GM12878 (cell line): ENCODE measurements at regions not wholly inside any gene's neighbourhood (a gene's known extent, or its start where the extent isn't known, plus 50 kb on each side); places are given as distances from the start of the nearest gene placed in this dataset.

ENCODE experiments used
- ATAC-seq: fragments of 200-7000 bp; cut with Tn5 transposase; 3 replicates; pipeline ENCODE4 v1.9.1; 2020; ENCODE audit warnings: mild to moderate bottlenecking, moderate library complexity
- BruUV-seq: library from RNA; stranded (reverse); fragments of 400-500 nt; replicated peaks from 2 replicates; lab custom pipeline; 2021; lab: Mats Ljungman, UMichigan
- CTCF ChIA-PET: fragments of 300-600 bp; sonication (Branson Sonifier 250); formaldehyde crosslinking; extraction: SDS; loops from one replicate; lab custom pipeline; 2021; ENCODE audit warnings: inconsistent platforms; lab: Yijun Ruan, JAX
- POLR2A ChIA-PET: fragments of 350-600 bp; formaldehyde crosslinking; extraction: SDS; loops from one replicate; lab custom pipeline; 2021; ENCODE audit warnings: inconsistent platforms; lab: Charles Lee
- RAD21 ChIA-PET: fragments of 300-600 bp; sonication (Branson Sonifier 250); formaldehyde crosslinking; loops from one replicate; lab custom pipeline; 2023; ENCODE audit warnings: antibody characterized with exemption; ENCODE audit not compliant: unreplicated experiment; lab: Charles Lee
- SMC1A ChIA-PET: fragments of 300-600 bp; sonication (Branson Sonifier 250); formaldehyde crosslinking; loops from one replicate; lab custom pipeline; 2023; ENCODE audit not compliant: unreplicated experiment, uncharacterized antibody; lab: Charles Lee
- DNase-seq: peaks from one replicate; pipeline ENCODE4 v3.0.0-alpha.2; 2011; ENCODE audit warnings: low read depth, low spot score
- FAIRE-seq: peaks from 3 replicates; lab custom pipeline; 2011; peaks lifted over from hg19 to GRCh38; lab: Jason Lieb, UNC
- H2AFZ ChIP-seq: 2 replicates; pipeline ENCODE4 v1.6.0; 2011; ENCODE audit warnings: low read depth, low read length, control low read depth; ENCODE audit not compliant: control insufficient read depth
- H3K27ac ChIP-seq: 2 replicates; pipeline ENCODE4 v1.5.1; 2011; ENCODE audit warnings: control low read depth; ENCODE audit not compliant: control insufficient read depth, insufficient read depth
- H3K27me3 ChIP-seq, 2 experiments: replicated peaks in 1 of 2; 2 replicates each; pipeline versions ENCODE4 v1.6.0 to v1.6.1; 2011; ENCODE audit warnings: low read length in 1 of 2; ENCODE audit not compliant: control insufficient read depth in 2 of 2, insufficient read depth in 2 of 2
- H3K36me3 ChIP-seq, 2 experiments: 2 replicates each; pipeline ENCODE4 v1.5.1; 2011; ENCODE audit warnings: low read length in 1 of 2; ENCODE audit not compliant: control insufficient read depth in 2 of 2, insufficient read depth in 2 of 2
- H3K4me1 ChIP-seq: 2 replicates; pipeline ENCODE4 v1.6.1; 2011; ENCODE audit warnings: mild to moderate bottlenecking, low read length, moderate library complexity, mixed read lengths; ENCODE audit not compliant: control insufficient read depth, insufficient read depth
- H3K4me2 ChIP-seq: 2 replicates; pipeline ENCODE4 v1.6.0; 2011; ENCODE audit warnings: control low read depth; ENCODE audit not compliant: control insufficient read depth, insufficient read depth
- H3K4me3 ChIP-seq: fragments of 200-600 bp; sonication (generic); 2 replicates; pipeline ENCODE4 v1.5.1; 2016
- H3K79me2 ChIP-seq: 2 replicates; pipeline ENCODE4 v1.6.0; 2011; ENCODE audit warnings: low read length; ENCODE audit not compliant: control insufficient read depth, insufficient read depth
- H3K9ac ChIP-seq: 2 replicates; pipeline ENCODE4 v1.8.0; 2011; ENCODE audit warnings: low read length, control low read depth, mixed read lengths; ENCODE audit not compliant: control insufficient read depth, insufficient read depth
- H3K9me3 ChIP-seq: replicated peaks from 3 replicates; pipeline ENCODE4 v1.5.1; 2011; ENCODE audit warnings: mild to moderate bottlenecking, low read length; ENCODE audit not compliant: control insufficient read depth, insufficient read depth
- H4K20me1 ChIP-seq: 2 replicates; pipeline ENCODE4 v1.6.0; 2011; ENCODE audit not compliant: control insufficient read depth, insufficient read depth
- BHLHE40 ChIP-seq, 2 experiments: fragments of 450-650 bp in 1 of 2; IDR thresholded peaks; 2 replicates each; pipeline ENCODE4 v1.6.1; 2011 to 2017; ENCODE audit warnings: low read depth in 2 of 2, borderline replicate concordance in 1 of 2, improper control_type of control experiment in 1 of 2, low read length in 1 of 2, mild to moderate bottlenecking in 1 of 2
- CBX5 ChIP-seq: sonication (generic); IDR thresholded peaks from 2 replicates; pipeline ENCODE4 v1.6.1; 2016; ENCODE audit warnings: low read depth, moderate library complexity, mild to moderate bottlenecking, inconsistent platforms
- CREM ChIP-seq: IDR thresholded peaks from 2 replicates; pipeline ENCODE4 v1.6.1; 2014; ENCODE audit warnings: antibody characterized with exemption, low read depth
- HDAC2 ChIP-seq: fragments of 200-600 bp; sonication (generic); IDR thresholded peaks from 2 replicates; pipeline ENCODE4 v1.6.1; 2017
- HSF1 ChIP-seq: fragments of 150-350 bp; IDR thresholded peaks from 2 replicates; pipeline ENCODE4 v1.6.1; 2014; ENCODE audit warnings: mild to moderate bottlenecking, low read depth, low read length
- IRF5 ChIP-seq: fragments of 450-650 bp; IDR thresholded peaks from 2 replicates; pipeline ENCODE4 v1.6.1; 2017; ENCODE audit warnings: borderline replicate concordance
- JUNB ChIP-seq: IDR thresholded peaks from 2 replicates; pipeline ENCODE4 v1.6.1; 2016; ENCODE audit warnings: antibody characterized with exemption, mild to moderate bottlenecking
- KLF5 ChIP-seq: fragments of 450-650 bp; IDR thresholded peaks from 2 replicates; pipeline ENCODE4 v1.6.1; 2014; ENCODE audit warnings: mild to moderate bottlenecking; ENCODE audit not compliant: partially characterized antibody
- NR2C2 ChIP-seq: IDR thresholded peaks from 2 replicates; pipeline ENCODE4 v1.6.1; 2011; ENCODE audit warnings: borderline replicate concordance, low read depth; ENCODE audit not compliant: control insufficient read depth, insufficient read length
- RFX5 ChIP-seq: IDR thresholded peaks from 2 replicates; pipeline ENCODE4 v1.6.1; 2011; ENCODE audit warnings: low read depth, low read length, improper control_type of control experiment
- SIN3A ChIP-seq: IDR thresholded peaks from 2 replicates; pipeline ENCODE4 v1.6.1; 2012; ENCODE audit warnings: low read depth, low read length, improper control_type of control experiment
- SMAD1 ChIP-seq: fragments of 450-650 bp; IDR thresholded peaks from 2 replicates; pipeline ENCODE4 v1.6.1; 2018; ENCODE audit warnings: mild to moderate bottlenecking, low read depth; ENCODE audit not compliant: partially characterized antibody
- WRNIP1 ChIP-seq: IDR thresholded peaks from 2 replicates; pipeline ENCODE4 v1.6.1; 2011; ENCODE audit warnings: low read depth, low read length, improper control_type of control experiment, borderline replicate concordance
- ZBTB11 ChIP-seq: fragments of 450-650 bp; formaldehyde crosslinking; IDR thresholded peaks from 2 replicates; pipeline ENCODE4 v1.5.0; 2022; ENCODE audit warnings: mild to moderate bottlenecking, missing genetic modification characterization
- ZBTB4 ChIP-seq: fragments of 450-650 bp; formaldehyde crosslinking; IDR thresholded peaks from 2 replicates; pipeline ENCODE4 v1.4.0; 2022; ENCODE audit warnings: mild to moderate bottlenecking, moderate library complexity
- ZNF207 ChIP-seq: fragments of 450-650 bp; IDR thresholded peaks from 2 replicates; pipeline ENCODE4 v1.6.1; 2014; ENCODE audit warnings: antibody characterized with exemption, mild to moderate bottlenecking, borderline replicate concordance
- WGBS: methylation state at CpG from one replicate; pipeline ENCODE4 v1.1.6; 2016; ENCODE audit warnings: low lambda C conversion rate; ENCODE audit not compliant: insufficient replicate concordance, insufficient coverage; ENCODE audit errors: missing lambda C conversion rate; 5-methylcytosine and 5-hydroxymethylcytosine counted together
- in situ Hi-C: fragments of 300-500 bp; cut with MboI; formaldehyde crosslinking; loops from 9 replicates; pipeline ENCODE4 v1.14.3; 2018; ENCODE audit warnings: mixed read lengths
- intact Hi-C: fragments of 100-400 bp; cut with micrococcal nuclease; formaldehyde crosslinking; loops from one replicate; pipeline ENCODE4 v1.14.2; 2022; ENCODE audit not compliant: unreplicated experiment

GRCh38 chr18:24979235-24979634 lies 372.7 kb downstream of the ZNF521 start:
- ChIA-PET RAD21 (no interaction called here), CTCF (no interaction called here), POLR2A (no interaction called here), SMC1A (interaction anchor here (1.3 kb wide), 1 partner anchor 65 kb away, joined by 3 read pairs; no protein-coding TSS in a partner anchor)
- Histone ChIP-seq H3K9ac (no peak overlapping the region), H3K36me3 (no peaks in the 10 kb centered on the region), H3K79me2 (no peaks in the 10 kb centered on the region), H3K9me3 (no peaks in the 10 kb centered on the region), H3K27ac (no peak overlapping the region), H3K4me3 (no peak overlapping the region), H3K4me2 (no peak overlapping the region), H2AFZ (no peak overlapping the region), H3K27me3 (peaks cover 0 to 1% of the 10 kb centered on the region in 2 experiments; a peak in 1 of 4 replicates), H4K20me1 (no peaks in the 10 kb centered on the region), H3K4me1 (no peaks in the 10 kb centered on the region)
- ATAC-seq (no peak), DNase-seq (no peak), FAIRE-seq (no peak)
- intact Hi-C loops (no loop called here), in situ Hi-C loops (no loop called here)
- no TSS peak for BruUV-seq
- WGBS: 13% methylated on average over 3 of the region's 4 CpGs
- TF ChIP-seq ZNF207 (no peak), CBX5 (no peak), SIN3A (no peak), WRNIP1 (no peak), RFX5 (no peak), HSF1 (no peak), KLF5 (no peak), IRF5 (no peak), JUNB (no peak), ZBTB4 (CRISPR knock-in tag) (no peak), ZBTB11 (no peak), SMAD1 (no peak), NR2C2 (no peak), CREM (no peak), BHLHE40 (IDR thresholded peaks at IDR 0.05; ENCODE audit: borderline replicate concordance in 1 of 2, low read depth in 2 of 2, low read length in 1 of 2) (no peak), HDAC2 (no peak)
